ENCODE measurements at regions not wholly inside any gene's neighbourhood (a gene's known extent, or its start where the extent isn't known, plus 50 kb on each side); places are given as distances from the start of the nearest gene placed in this dataset.

GRCh38 chr12:125393569-125393968 lies 328.3 kb downstream of the AACS start:
- in situ Hi-C loops (cut with HindIII; ENCODE audit: low sequenced_read_pairs), result no loop called here
- no peak for DNase-seq (ENCODE audit: low spot score)

GRCh38 chr12:125395583-125396215 lies 330.5 kb downstream of the AACS start:
- in situ Hi-C loops (cut with HindIII; ENCODE audit: low sequenced_read_pairs), result no loop called here
- no peak for DNase-seq (ENCODE audit: low spot score)

GRCh38 chr12:125399489-125399888 lies 334.3 kb downstream of the AACS start:
- in situ Hi-C loops (cut with HindIII; ENCODE audit: low sequenced_read_pairs), result no loop called here

GRCh38 chr12:125402874-125403789 lies 337.9 kb downstream of the AACS start:
- in situ Hi-C loops (cut with HindIII; ENCODE audit: low sequenced_read_pairs), result no loop called here
- DNase-seq (ENCODE audit: low spot score), result peak; percentile 4

More at GRCh38 chr12:125399489-125399888, 334.3 kb downstream of the AACS start:
- no peak for DNase-seq (ENCODE audit: low spot score)

- in situ Hi-C loops (cut with HindIII; ENCODE audit: low sequenced_read_pairs), result no loop called here
Measured at GRCh38 chr12:125403843-125404242, 338.6 kb downstream of the AACS start.

GRCh38 chr12:125406131-125406530 lies 340.9 kb downstream of the AACS start:
- in situ Hi-C loops (cut with HindIII; ENCODE audit: low sequenced_read_pairs), result no loop called here
- DNase-seq (ENCODE audit: low spot score), result no peak

More at GRCh38 chr12:125403843-125404242, 338.6 kb downstream of the AACS start:
- no peak for DNase-seq (ENCODE audit: low spot score)

- no peak for DNase-seq (ENCODE audit: low spot score)
- in situ Hi-C loops (cut with HindIII; ENCODE audit: low sequenced_read_pairs), result no loop called here
Measured at GRCh38 chr12:125408718-125409117, 343.5 kb downstream of the AACS start.

- in situ Hi-C loops (cut with HindIII; ENCODE audit: low sequenced_read_pairs), result no loop called here
- no peak for DNase-seq (ENCODE audit: low spot score)
Measured at GRCh38 chr12:125412506-125412905, 347.3 kb downstream of the AACS start.

GRCh38 chr12:125417446-125417845 lies 352.2 kb downstream of the AACS start:
- no peak for DNase-seq (ENCODE audit: low spot score)
- in situ Hi-C loops (cut with HindIII; ENCODE audit: low sequenced_read_pairs), result no loop called here

- DNase-seq (ENCODE audit: low spot score), result no peak
- in situ Hi-C loops (cut with HindIII; ENCODE audit: low sequenced_read_pairs), result no loop called here
Measured at GRCh38 chr12:125418902-125419564, 353.8 kb downstream of the AACS start.

- DNase-seq (ENCODE audit: low spot score), result no peak
- in situ Hi-C loops (cut with HindIII; ENCODE audit: low sequenced_read_pairs), result no loop called here
Measured at GRCh38 chr12:125424909-125425308, 359.7 kb downstream of the AACS start.

- no peak for DNase-seq (ENCODE audit: low spot score)
Measured at GRCh38 chr12:125431516-125431915, 366.3 kb downstream of the AACS start.

GRCh38 chr12:125434131-125434530 lies 368.9 kb downstream of the AACS start:
- in situ Hi-C loops (cut with HindIII; ENCODE audit: low sequenced_read_pairs), result no loop called here
- no peak for DNase-seq (ENCODE audit: low spot score)

More at GRCh38 chr12:125431516-125431915, 366.3 kb downstream of the AACS start:
- in situ Hi-C loops (cut with HindIII; ENCODE audit: low sequenced_read_pairs), result no loop called here

GRCh38 chr12:125434936-125435443 lies 369.8 kb downstream of the AACS start:
- in situ Hi-C loops (cut with HindIII; ENCODE audit: low sequenced_read_pairs), result no loop called here
- DNase-seq (ENCODE audit: low spot score), result no peak

- in situ Hi-C loops (cut with HindIII; ENCODE audit: low sequenced_read_pairs), result no loop called here
- DNase-seq (ENCODE audit: low spot score), result peak; percentile 3
Measured at GRCh38 chr12:125435871-125436270, 370.6 kb downstream of the AACS start.

- in situ Hi-C loops (cut with HindIII; ENCODE audit: low sequenced_read_pairs), result no loop called here
- DNase-seq (ENCODE audit: low spot score), result peak; percentile 10
Measured at GRCh38 chr12:125436686-125437085, 371.5 kb downstream of the AACS start.

GRCh38 chr12:125440399-125440798 lies 375.2 kb downstream of the AACS start:
- in situ Hi-C loops (cut with HindIII; ENCODE audit: low sequenced_read_pairs), result no loop called here
- DNase-seq (ENCODE audit: low spot score), result no peak

- in situ Hi-C loops (cut with HindIII; ENCODE audit: low sequenced_read_pairs), result no loop called here
- no peak for DNase-seq (ENCODE audit: low spot score)
Measured at GRCh38 chr12:125443341-125443740, 378.1 kb downstream of the AACS start.

GRCh38 chr12:125451408-125451807 lies 386.2 kb downstream of the AACS start:
- in situ Hi-C loops (cut with HindIII; ENCODE audit: low sequenced_read_pairs), result no loop called here
- DNase-seq (ENCODE audit: low spot score), result no peak

GRCh38 chr12:125453751-125454150 lies 388.5 kb downstream of the AACS start:
- DNase-seq (ENCODE audit: low spot score), result peak; percentile 75
- in situ Hi-C loops (cut with HindIII; ENCODE audit: low sequenced_read_pairs), result no loop called here

Measured in G401 (cell line).